IPS-NIHi7 (cell line): ENCODE measurements at regions not wholly inside any gene's neighbourhood (a gene's known extent, or its start where the extent isn't known, plus 50 kb on each side); places are given as distances from the start of the nearest gene placed in this dataset.
A peak's percentile ranks its signal among the peaks of the same experiment; 100 is the strongest.

Experiments used
- DNase-seq: peaks from one replicate; pipeline ENCODE4 v3.0.0; 2012; ENCODE audit warnings: mixed read lengths; ENCODE audit errors: extremely low spot score

DNA sequence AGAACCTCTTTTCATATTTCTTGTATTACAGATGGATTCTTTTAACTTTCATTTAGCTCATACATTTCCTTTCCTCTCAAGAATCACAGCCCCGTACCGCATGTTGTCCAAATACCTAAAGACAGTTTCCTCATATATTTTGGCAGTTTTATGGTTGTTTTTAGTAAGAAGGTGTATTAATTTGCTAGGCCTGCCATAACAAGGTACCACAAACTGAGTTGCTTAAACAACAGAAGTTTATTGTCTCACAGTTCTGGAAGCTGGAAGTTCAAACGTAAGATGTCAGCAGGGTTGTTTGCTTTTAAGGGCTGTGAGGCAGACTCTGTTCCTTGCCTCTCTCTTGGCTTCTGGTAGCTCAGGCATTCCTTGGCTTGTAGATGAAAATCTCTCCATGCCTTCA, 343.2 kb upstream of the TNP1 start:
- DNase-seq, result no peak

DNA sequence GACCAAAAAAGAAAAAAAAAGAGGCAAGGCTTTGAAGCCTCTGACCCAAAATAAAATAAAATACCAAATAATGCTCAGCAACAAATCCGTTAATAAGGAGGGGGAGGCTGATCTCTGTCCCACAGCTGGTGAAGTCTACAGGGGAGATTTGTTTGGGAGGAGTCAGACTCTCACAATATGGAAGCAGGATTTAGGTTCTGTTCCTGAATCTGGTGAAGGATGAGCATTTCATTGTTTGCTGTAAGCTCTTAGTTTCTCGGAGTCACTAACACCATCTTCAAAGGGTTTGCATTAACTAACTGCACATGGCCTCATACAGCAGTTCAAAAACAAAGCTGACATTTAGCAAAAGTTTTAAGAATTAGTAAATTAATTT, 339.4 kb upstream of the TNP1 start:
- no peak for DNase-seq

DNA sequence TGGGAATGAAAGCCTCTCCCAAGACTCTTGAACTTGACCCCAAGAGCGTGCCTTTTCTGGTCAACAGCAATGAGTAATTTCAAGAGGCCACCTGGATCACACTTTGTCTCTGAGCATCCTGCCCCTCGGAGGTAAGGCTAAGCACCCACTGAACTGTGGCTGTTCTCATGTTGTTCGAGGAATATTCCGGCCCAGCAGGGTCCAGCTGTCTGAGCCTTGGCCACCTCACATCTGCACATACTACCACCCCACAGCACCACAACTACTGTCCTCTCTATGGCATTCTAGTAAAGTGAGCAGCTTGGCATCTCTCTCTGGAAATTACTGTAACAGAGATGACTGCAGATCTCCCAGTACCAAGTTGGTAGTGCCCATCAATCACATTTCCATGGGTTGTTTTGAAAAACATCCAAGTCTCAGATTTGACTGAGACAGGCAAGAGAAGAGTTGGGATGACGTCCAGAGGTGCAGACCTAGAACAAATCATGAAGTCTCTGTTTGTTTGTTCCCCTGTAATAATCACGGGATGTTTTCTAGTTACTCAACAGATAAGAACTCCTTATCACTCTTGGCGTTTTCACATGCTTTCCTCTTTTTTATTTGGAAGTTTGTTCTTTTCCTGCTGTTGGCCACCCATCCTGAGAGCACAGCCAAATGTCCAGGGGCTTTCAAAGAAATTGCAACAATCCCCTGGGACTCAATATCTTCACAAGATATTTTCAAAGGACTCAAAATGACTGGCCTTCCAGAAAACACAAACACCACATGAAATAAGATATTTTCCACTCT, 336.0 kb upstream of the TNP1 start:
- no peak for DNase-seq

DNA sequence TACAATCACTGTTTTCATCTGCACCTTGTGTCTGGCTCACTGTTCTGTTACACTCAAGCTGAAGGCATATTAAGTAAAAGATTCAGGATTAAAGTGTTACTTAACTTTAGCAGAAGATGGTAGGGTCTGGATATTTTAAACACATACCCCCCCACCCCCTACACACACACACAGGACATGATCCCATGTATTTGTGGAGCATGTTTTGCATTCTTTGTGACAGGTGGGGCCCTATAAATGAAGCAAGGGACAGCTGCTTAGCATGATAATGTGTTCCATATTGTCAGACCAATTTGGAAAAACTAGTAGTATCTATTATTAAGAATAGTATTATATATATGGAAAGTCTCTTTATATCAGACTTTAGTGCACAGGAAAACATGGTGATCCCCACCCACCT, 335.2 kb upstream of the TNP1 start:
- DNase-seq, result no peak

DNA sequence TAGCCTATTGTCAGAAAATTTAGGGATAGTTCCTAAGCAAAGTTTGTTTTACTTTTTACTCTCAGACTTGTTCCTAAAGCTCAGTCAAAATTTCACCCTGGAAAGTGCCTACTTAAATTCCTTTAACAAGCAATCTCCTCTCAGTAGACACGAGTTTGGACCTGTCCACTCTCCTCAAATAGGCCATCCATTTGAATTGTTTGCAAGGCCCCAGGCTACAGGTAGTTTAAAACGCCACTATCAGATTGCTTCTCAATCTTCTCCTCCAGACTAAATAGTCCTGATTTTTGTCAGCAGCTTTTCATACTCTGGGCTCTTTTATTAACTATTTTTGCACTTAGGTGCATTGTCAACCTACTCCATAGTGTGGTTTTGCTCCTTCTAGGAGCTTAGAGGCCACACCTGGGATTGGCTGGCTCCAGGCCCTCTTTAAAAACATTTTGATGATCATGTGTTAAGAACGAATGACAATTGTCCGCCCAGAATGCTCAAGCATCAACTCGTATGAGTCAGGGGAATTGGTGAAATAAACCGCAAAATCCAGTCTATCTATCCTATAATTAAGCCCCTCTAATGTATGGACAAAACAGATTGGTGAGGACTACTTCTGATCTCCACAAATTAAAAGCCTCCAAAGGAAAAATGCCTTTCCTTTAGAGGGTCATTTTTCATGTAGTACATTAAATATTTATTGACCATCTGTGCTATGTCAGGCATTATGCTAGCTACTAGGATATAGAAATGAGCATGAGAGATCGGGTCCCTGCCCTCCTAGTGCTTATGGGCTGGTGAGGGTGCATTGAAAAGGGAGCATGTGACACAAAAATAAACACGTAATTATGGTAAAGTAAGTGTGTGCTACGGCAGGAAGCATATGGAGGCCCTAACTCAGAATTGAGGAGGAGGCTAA, 333.8 kb upstream of the TNP1 start:
- no peak for DNase-seq

DNA sequence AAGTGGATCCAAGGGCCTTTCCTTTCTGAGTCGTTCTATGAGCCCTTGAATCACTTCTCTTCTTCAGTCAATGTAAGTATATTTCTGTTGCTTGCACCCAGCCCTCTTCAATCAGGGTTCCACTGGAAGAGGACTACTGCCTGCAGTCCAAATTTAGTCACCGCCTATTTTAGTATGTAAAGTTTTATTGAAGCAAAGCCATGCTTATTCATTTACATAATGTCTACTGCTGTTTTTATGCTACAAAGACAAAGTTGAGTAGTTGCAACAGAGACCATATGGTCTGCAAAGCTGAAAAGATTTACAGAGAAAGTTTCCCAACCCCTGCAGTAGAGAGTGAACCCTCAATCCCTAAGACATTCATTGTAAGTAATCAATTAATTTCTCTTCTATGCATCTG, 332.5 kb upstream of the TNP1 start:
- no peak for DNase-seq

DNA sequence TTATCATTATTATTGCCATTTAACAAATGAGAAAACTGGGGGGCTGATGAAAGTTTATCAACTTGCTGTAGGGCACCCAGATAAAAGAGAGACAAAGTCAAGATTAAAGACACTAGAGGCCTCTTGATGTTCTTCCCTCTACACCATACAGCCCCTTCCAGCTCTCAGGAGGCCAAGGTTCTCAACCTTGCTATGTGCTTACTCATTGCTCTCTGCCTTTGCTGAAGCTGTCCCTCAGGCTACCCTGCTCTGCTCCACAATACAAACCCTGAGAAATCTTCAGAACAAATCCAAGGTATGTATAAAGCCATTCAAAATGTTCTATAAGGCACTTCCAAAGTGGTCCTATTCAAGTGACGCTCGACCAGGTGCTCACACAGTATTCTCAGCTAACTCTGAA, 329.9 kb upstream of the TNP1 start:
- DNase-seq, result no peak

DNA sequence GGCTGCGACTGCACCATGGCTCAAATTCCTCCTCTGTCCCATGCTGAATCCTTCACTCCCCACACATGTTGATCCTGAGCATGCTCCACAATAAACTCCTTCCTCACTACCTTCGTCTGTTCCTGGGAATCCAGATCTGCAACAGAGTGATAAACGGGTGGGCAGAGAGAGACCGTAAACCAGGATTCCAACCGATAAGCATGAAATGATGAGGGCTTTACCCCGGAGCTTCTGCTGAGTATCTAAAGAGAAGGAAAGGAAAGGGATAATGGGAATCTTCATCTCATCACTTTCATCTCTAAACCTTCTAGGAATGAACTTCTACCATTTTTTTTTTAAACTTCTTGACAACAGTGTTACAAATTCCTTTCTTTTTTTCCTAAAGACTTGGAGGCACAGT, 329.3 kb upstream of the TNP1 start:
- DNase-seq, result no peak

DNA sequence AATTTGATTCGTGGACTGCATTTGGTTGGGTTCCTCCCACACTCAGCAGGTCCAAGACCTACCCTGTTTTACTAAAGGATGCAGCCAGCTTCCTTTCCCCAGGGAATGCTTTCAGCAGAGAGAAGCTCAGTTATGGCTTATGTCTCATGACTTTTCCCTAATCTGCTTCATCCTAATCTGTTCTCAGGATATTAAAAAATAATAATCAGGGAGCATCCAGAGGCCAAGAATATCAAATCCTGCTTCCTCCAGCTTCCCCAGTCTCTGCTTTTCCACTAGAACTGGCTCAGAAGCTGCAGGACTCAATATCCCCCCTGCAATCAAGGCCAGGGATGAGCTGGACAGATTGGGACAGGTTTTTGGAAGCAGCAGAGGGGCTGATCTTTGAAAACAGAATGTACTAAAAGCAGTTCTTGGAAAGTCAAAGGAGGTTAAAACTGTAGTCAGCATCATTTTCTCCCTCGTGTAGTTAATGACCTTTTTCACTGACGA, 326.9 kb upstream of the TNP1 start:
- DNase-seq, result no peak

DNA sequence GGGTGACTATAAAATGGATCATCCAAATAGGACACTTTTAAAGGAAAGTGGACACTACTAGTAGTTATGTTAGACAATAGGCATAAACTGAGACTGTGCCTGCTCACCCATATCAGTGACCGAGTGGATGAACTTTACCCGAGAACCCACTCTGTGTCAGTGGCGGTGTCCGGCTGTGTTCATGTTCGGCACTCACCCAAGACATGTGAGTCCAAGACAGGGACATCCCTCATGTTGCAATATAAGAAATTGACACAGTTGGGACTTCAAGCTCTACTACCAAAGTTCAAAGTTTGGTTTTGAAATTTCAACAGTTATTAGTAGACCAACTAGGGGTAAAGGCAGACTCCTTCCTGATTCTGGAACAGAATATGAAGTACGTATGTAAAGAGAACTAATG, 326.3 kb upstream of the TNP1 start:
- DNase-seq, result no peak

DNA sequence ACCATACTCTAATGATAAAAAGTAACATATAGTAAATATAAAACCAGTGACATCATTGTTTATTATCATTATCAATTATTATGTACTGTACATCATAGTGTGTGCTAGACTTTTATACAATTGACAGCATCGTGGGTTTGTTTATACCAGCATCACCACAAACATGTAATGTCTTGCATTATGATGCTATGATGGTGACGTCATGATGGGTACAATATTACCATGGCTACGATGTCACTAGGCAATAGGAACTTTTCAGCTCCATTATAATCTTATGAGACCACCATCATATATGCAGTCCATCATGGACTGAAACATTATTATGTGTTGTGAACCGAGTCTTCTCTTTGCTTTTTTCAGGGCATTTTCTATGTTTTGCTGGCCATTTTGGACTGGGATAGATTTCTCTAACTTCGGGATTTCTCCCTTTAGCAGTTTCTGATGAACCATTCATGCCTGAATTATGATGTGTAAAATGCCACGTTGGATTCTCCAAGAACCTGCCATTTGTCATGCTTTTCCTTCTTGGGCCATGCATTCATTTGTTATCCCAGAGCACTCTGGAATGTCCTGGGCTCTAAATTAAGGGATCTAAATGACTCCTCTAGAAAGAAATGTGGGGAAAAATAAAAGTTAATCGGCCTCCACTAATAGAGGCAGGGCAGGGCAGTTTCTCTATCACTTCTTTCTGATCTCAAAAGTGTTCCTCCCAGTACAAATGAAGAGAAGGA, 325.6 kb upstream of the TNP1 start:
- no peak for DNase-seq

DNA sequence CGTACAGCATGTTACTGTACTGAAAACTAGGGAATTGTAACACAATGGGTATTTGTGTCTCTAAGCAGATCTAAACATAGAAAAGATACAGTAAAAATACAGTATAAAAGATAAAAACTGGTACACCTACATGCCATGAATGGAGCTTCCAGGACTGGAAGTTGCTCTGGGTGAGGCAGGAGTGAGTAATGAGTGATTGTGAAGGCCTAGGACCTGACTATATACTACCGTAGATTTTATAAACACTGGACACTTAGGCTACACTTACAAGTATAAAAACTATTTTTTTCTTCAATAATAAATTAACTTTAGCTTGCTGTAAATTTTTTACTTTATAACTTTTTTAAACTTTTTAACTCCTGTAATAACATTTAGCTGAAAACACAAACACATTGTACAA, 324.4 kb upstream of the TNP1 start:
- DNase-seq, result no peak

DNA sequence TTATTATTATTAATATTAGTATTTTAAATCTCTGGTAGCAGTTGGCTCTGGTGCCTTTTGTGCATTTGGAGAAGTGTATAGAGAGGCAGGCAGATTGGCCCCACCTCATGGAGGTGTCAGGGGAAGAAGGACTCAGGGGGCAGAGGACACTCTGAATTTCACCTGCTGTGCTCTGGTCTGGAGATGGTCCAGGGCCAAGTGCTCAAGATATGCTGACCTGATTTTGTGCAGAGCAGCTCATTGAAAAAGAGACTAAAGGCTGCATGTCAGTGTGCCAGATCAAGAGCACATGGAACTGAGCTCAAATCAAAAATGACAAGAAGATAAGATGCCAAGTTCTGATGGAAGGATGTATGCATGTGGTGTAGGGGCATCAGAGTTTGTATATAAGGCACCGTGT, 323.6 kb upstream of the TNP1 start:
- DNase-seq, result no peak

DNA sequence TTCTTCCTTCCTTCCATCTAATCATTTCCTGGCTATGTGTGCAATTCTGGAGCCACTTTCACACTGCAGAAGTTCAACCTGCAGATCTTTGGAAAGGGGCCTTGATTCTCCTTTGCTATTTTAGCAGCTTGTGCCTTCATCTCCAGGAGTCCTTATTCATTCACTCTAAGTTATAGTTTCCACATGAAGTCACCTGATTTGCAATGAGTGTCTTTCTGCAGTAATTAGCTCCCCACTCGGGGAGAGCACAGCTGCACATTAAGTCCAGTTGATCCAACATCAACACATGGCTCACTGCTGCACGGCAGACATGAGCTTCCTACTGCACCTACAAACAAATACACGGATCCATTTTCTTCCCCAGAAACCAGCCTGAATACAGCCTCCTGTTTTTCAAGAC, 323.1 kb upstream of the TNP1 start:
- no peak for DNase-seq

DNA sequence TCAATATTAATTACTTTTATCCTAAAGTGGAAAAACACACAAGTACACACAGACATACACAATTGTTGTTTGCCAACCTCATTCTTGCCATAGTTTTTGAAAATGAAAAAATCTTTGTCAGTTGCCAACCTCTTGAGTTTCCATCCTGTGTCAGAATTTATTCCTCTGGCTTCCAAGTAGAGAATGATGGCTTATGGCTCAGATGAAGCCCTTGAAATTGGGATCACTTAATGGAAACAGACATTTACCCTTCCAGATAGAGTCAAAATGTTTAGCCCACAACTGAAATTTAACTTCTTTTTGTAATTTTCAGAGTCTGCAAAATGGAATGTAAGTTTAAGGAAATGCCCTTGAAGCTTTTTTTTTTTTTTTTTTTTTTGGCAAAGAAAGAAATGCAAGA, 321.6 kb upstream of the TNP1 start:
- no peak for DNase-seq

DNA sequence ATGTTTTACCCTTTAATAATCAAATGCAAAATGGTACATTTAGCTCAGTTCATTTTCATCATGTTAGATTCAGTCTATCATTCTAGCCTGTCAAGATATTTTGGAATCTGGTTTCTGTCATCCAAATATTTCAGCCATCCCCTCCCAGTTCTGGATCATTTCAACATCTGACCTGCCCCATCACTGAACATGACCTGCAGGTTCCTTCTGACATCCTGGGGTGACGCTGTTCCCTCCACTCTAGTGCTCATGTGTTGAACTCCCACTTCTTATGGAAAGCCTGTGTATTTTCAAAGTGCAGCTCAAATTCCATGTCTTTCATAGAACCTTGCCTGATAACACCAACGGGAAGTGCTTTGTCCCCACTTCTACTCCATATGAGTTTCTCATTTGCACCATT, 320.0 kb upstream of the TNP1 start:
- no peak for DNase-seq

DNA sequence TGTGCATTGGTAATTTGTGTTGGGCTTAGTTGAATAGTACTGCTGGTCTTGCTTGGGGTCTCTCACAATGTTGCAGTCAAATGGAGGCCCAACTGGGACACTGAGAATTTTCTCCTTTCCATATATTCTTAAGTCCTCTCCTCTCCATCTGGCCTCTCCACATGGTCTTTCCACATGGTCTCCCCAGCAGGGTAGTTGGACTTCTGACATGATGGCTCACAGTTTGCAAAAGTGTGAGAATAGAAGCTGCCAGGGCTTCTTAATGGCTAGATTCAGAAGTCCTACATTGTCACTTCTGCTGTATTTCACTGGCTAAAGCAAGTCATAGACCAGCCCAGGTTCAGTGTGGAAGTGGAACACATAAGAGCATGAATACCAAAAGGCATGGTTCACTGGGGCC, 318.5 kb upstream of the TNP1 start:
- no peak for DNase-seq

DNA sequence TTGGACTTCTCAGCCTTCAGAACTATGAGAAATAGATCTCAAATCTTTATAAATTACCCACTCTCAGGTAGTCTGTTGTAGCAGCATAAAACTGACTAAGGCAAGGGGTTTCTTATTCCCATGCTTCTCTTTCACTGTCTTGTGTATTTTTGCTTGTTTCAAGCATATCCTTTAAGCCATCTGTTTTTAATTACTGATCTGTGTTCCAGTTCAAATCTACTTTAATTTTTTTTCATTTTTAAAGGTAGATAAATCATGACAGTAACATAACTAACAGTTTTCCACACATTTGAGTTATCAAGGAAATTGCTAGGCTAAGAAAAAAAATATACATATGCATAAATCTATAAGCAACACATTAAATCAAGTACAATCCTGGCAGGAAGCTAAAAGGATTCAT, 317.9 kb upstream of the TNP1 start:
- no peak for DNase-seq

DNA sequence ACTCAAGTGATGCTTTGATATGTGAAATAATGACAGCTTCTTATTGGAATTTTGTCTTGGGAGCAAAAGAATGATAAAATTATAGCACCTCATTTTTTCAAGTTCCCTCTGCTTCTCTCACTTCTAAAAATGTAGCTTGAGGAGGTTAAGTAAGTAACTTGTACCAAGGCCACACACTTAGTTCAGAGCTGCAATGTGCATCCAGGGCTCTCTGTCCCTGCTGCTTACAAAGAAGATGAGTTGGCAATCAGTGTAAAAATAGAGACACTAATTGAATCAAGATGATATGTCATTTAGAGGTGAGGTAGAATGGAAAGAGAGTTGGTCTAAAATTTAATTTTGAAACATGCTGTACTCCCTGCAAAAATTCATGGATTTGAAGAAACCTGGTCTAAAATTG, 312.0 kb upstream of the TNP1 start:
- DNase-seq, result no peak

DNA sequence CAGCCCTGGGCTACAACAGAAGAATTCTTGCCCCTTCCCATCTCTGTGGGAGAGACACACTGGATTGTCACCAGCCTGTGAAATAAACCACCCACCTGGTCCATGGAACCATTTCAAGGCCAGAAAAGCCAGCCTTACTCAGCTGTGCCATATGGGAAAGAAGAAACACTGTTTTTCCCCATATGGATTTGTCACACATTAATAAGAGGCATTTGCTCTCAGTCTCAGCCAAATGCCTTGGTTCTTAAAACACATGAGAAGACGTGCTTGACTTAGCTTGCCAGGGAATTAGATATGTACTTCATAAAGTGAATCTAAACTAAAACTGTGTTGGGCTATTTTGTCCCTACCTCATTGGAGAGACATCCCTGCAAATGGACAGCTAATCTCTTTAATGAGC, 308.6 kb upstream of the TNP1 start:
- DNase-seq, result no peak

DNA sequence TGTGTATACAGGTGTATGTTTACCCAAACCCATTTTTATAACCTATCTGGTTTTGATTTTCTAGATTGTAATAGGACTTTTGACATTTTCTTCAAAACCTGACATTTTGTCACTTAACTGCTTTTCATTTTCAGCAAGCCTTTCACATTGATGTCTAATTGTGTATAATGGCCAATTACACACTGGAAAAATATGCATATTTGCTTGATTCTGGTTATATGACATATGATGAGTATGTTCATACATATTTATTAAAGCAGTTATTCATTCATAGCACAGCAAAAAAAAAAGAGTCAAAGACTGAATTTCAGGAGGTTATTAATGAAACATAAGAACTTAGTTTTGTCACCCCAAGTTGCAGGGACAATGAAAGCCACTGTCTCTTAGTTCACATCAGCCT, 307.7 kb upstream of the TNP1 start:
- DNase-seq, result no peak

DNA sequence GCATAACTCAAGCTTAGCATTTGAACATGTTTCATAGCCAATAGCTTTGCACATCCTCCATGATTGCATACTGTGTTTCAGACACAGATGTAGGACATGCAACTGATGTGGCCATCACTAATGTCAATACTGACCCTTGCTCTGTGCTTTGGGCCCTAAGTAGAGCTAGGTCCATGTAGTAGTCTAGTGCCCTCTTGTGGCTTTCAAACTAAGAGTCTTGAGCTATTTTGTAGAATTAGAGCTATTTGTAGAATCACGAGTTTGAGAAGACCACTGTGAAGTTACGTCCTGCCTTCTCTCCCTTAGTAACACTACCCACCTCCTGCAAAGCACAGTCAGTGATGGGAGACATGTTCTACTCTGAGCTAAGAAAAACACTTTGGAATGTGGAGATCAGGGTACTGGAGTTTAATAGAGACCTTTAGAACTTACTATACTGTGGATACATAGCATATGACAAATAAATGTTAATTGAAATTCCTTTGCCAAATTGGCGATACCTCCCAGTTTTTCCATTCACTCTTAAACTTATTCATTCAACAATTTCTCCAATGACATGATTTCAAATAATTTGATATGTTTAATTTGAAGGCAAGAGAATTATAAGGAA, 306.5 kb upstream of the TNP1 start:
- DNase-seq, result peak; percentile 44
